Loucy (cell line): ENCODE measurements at regions not wholly inside any gene's neighbourhood (a gene's known extent, or its start where the extent isn't known, plus 50 kb on each side); places are given as distances from the start of the nearest gene placed in this dataset.

Experiments
- H2AFZ ChIP-seq: fragments of 200-600 bp; sonication (generic); 2 replicates; pipeline ENCODE4 v1.6.0; 2016; ENCODE audit warnings: antibody characterized with exemption, mild to moderate bottlenecking, low read length, moderate library complexity
- H3F3A ChIP-seq: fragments of 200-600 bp; 2 replicates; pipeline ENCODE4 v1.6.0; 2016; ENCODE audit warnings: antibody characterized with exemption, low read depth, mild to moderate bottlenecking
- H3K27me3 ChIP-seq: fragments of 200-600 bp; sonication (generic); 2 replicates; pipeline ENCODE4 v1.6.1; 2014; ENCODE audit warnings: low read length, mild to moderate bottlenecking; ENCODE audit not compliant: insufficient read depth, poor library complexity, severe bottlenecking
- H3K36me3 ChIP-seq: fragments of 200-600 bp; sonication (generic); 2 replicates; pipeline ENCODE4 v1.6.1; 2016; ENCODE audit warnings: low read length; ENCODE audit not compliant: insufficient read depth
- H3K4me1 ChIP-seq: fragments of 200-600 bp; sonication (generic); 2 replicates; pipeline ENCODE4 v1.5.1; 2014; ENCODE audit warnings: low read length, mild to moderate bottlenecking; ENCODE audit not compliant: insufficient read depth, poor library complexity, severe bottlenecking
- H3K4me2 ChIP-seq: fragments of 200-600 bp; sonication (generic); 2 replicates; pipeline ENCODE4 v1.6.0; 2014; ENCODE audit warnings: antibody characterized with exemption, low read length, low read depth, mild to moderate bottlenecking; ENCODE audit not compliant: poor library complexity, severe bottlenecking
- H3K4me3 ChIP-seq: fragments of 200-600 bp; sonication (generic); 2 replicates; pipeline ENCODE4 v1.5.1; 2014; ENCODE audit warnings: low read length, mild to moderate bottlenecking, mixed read lengths; ENCODE audit not compliant: poor library complexity, severe bottlenecking
- H3K79me2 ChIP-seq: fragments of 200-600 bp; sonication (generic); 2 replicates; pipeline ENCODE4 v1.6.1; 2014; ENCODE audit warnings: low read length; ENCODE audit not compliant: insufficient read depth
- H3K9ac ChIP-seq: fragments of 200-600 bp; sonication (generic); 2 replicates; pipeline ENCODE4 v1.6.0; 2014; ENCODE audit warnings: mild to moderate bottlenecking, low read depth, low read length, moderate library complexity; ENCODE audit not compliant: poor library complexity, severe bottlenecking
- H3K9me2 ChIP-seq: fragments of 200-600 bp; sonication (generic); replicated peaks from 2 replicates; pipeline ENCODE4 v1.6.1; 2016; ENCODE audit warnings: low read depth, low read length, mixed read lengths
- H3K9me3 ChIP-seq: fragments of 200-600 bp; sonication (generic); 2 replicates; pipeline ENCODE4 v1.6.1; 2014; ENCODE audit warnings: mild to moderate bottlenecking, antibody characterized with exemption, low read length, low read depth; ENCODE audit not compliant: insufficient read depth
- H4K20me1 ChIP-seq: fragments of 200-600 bp; sonication (generic); 2 replicates; pipeline ENCODE4 v1.6.0; 2014; ENCODE audit warnings: antibody characterized with exemption, low read length, mild to moderate bottlenecking; ENCODE audit not compliant: insufficient read depth, poor library complexity, severe bottlenecking
- CTCF ChIP-seq: fragments of 200-600 bp; sonication (generic); conservative IDR thresholded peaks from 2 replicates; pipeline ENCODE4 v1.5.1; 2014; ENCODE audit warnings: mild to moderate bottlenecking, antibody characterized with exemption, low read length
- EZH2phosphoT487 ChIP-seq: fragments of 200-600 bp; IDR thresholded peaks from 2 replicates; pipeline ENCODE4 v1.6.1; 2018; ENCODE audit warnings: antibody characterized with exemption, mild to moderate bottlenecking, moderate library complexity, borderline replicate concordance

DNA sequence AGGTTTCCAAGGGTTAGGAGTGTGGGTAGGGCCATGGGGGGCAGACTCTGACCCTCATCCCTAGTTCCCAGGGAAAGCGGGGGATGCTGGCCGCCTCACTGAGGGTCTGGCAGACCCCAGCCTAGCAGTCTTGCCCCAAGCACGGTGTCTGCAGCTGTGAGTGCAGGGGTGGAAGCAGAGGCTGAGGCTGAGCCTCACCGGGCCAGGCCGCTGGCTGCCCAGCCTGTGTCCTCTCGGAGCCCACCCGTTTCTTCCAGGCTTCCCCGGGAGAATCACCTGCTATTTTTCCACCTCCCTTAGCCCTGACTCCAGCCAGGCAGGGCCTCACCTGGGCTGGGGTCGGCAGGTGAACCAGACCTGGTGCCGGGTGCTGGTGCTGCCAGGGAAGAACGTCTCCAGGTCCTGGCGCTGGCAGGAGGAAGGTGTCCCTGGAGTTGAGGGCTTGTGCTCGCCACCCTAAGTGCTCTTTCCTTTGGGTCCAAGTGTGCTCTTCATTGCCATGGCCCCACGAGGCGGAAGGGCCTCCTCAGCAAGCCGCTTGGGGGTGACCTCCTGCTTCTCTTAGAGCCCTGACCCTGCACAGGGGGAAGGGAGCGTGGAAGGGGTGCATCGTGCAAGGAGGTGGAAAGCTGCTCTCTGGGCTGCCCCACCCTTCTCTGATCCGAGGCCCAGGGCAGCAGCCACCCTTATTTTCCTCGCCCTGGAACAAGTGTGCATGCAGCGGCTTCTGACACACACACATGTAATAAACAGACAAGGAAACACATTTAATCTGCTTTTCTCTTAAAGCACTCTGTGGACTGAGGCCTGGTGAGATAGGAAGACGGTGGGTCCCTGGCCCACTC is 112.7 kb downstream of the FAM53A start:
- Histone ChIP-seq H3K27me3 (no peaks in the 10 kb centered on the region), H3K79me2 (no peaks in the 10 kb centered on the region), H4K20me1 (no peaks in the 10 kb centered on the region), H3K9me2 (no peaks in the 10 kb centered on the region), H3K9ac (no peak overlapping the region), H3F3A (no peaks in the 10 kb centered on the region), H3K4me2 (no peak overlapping the region), H2AFZ (no peak overlapping the region), H3K4me3 (no peak overlapping the region), H3K4me1 (no peaks in the 10 kb centered on the region), H3K9me3 (no peaks in the 10 kb centered on the region), H3K36me3 (no peaks in the 10 kb centered on the region)
- TF ChIP-seq EZH2phosphoT487, result no peak

GRCh38 chr4:1570291-1571164 is 113.6 kb downstream of the FAM53A start:
- Histone ChIP-seq H2AFZ (no peak overlapping the region), H3K36me3 (no peaks in the 10 kb centered on the region), H3K9me2 (no peaks in the 10 kb centered on the region), H3K4me2 (no peak overlapping the region), H3K27me3 (no peaks in the 10 kb centered on the region), H3K9ac (no peak overlapping the region), H3K4me1 (no peaks in the 10 kb centered on the region), H3K9me3 (no peaks in the 10 kb centered on the region), H3K4me3 (no peak overlapping the region), H4K20me1 (no peaks in the 10 kb centered on the region), H3K79me2 (no peaks in the 10 kb centered on the region), H3F3A (no peaks in the 10 kb centered on the region)
- TF ChIP-seq CTCF (no peak), EZH2phosphoT487 (no peak)

GRCh38 chr4:1569461-1570151 is 114.5 kb downstream of the FAM53A start:
- Histone ChIP-seq H3K36me3 (no peaks in the 10 kb centered on the region), H3K9ac (no peak overlapping the region), H3K4me3 (no peak overlapping the region), H3K79me2 (no peaks in the 10 kb centered on the region), H3F3A (no peaks in the 10 kb centered on the region), H3K4me1 (no peaks in the 10 kb centered on the region), H3K4me2 (no peak overlapping the region), H2AFZ (no peak overlapping the region), H3K9me3 (no peaks in the 10 kb centered on the region), H4K20me1 (no peaks in the 10 kb centered on the region), H3K27me3 (no peaks in the 10 kb centered on the region), H3K9me2 (no peaks in the 10 kb centered on the region)
- no peak for TF ChIP-seq CTCF
- TF ChIP-seq EZH2phosphoT487, result no peak
